ENCODE measurements at regions not wholly inside any gene's neighbourhood (a gene's known extent, or its start where the extent isn't known, plus 50 kb on each side); places are given as distances from the start of the nearest gene placed in this dataset.
A peak's percentile ranks its signal among the peaks of the same experiment; 100 is the strongest.

DNA sequence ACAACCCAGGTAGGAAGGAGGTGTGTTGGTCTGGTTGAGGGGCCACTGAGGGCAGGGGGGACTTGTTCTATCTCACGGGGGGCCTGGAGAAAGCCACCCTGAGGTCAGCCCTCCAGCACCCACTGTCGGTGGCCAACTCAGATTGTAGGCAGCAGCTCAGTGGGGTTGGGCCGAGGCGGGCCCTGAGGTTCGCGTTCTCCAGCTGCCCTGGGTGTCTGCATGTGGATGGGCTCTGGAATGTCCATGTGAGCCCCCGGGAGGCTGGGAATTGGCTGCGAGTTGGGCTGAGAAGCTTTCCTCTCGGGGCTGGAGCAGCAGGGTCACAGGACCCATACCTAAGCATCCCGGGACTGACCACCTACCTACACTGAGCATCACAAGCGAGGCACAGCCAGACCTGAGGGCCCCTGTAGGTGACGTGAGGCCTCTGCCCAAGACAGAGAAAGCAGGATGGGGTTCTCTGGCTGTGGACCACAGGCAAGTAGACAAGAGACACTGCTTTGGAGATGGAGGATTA, 70.3 kb upstream of the HAAO start:
- TF ChIP-seq, protein P1, sequence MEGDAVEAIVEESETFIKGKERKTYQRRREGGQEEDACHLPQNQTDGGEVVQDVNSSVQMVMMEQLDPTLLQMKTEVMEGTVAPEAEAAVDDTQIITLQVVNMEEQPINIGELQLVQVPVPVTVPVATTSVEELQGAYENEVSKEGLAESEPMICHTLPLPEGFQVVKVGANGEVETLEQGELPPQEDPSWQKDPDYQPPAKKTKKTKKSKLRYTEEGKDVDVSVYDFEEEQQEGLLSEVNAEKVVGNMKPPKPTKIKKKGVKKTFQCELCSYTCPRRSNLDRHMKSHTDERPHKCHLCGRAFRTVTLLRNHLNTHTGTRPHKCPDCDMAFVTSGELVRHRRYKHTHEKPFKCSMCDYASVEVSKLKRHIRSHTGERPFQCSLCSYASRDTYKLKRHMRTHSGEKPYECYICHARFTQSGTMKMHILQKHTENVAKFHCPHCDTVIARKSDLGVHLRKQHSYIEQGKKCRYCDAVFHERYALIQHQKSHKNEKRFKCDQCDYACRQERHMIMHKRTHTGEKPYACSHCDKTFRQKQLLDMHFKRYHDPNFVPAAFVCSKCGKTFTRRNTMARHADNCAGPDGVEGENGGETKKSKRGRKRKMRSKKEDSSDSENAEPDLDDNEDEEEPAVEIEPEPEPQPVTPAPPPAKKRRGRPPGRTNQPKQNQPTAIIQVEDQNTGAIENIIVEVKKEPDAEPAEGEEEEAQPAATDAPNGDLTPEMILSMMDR (IDR thresholded peaks at IDR 0.05; ENCODE audit: borderline replicate concordance, insufficient read depth, low read depth, low read length), result no peak
- no peak overlapping the region for H3K4me3 ChIP-seq (ENCODE audit: low read depth, low read length)

DNA sequence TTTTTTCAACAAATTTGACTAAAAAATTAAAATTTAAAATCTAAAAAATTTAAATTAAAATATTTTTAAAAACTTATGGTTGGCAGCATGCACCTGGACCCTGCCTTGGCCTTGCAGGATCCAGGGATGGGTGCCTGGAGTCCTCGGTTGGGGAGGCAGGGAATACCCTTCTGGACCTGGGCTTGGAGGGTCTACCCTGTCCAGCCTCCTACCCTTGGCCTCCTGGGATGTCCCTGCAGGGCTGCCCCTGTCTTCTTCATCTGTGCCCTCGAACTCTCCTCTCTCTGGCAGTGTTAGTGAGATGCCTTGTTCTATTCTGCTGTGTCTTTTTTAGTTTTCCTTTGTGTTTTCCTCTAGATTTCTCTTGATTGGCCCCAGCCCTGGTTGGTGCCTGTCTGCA, 68.9 kb upstream of the HAAO start:
- TF ChIP-seq, protein P1 (IDR thresholded peaks at IDR 0.05; ENCODE audit: borderline replicate concordance, insufficient read depth, low read depth, low read length), result no peak
- H3K4me3 ChIP-seq (ENCODE audit: low read depth, low read length), result no peak overlapping the region

DNA sequence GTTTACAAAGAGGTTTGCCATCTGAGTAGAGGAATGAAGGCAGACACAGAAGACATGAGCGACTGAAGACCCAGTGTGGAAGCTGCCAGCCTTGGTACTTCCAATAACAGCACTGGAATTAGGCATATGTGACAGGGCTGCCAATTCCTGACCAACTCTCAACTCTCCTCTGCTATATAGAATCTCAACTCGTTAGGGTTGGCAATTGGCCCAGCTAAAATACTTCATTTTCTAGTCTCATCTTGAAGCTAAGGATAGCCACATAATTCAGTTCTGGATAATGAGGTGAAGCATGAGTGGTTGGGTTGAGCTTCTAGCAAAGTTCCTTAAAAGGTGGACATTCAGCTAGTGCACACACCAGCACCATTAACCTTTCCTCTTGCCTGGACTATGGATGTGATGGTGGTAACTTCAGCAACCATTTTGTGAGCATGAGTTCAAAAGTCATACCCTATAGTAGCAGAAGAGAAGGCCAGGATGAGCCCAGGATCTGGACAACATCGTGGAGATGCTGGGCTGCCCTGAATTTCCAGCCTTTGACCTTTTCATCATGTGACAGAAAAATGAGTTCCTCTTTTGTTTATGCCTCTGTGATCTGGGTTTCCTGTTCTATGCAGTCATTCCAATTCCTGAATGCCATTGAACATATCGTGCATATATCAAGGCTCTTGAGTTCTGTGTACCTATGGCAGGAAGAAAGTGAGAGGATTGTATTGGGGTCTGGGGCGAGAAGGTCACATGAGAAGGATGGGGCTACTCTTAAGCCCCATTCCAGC, 68.1 kb upstream of the HAAO start:
- TF ChIP-seq, protein P1 (IDR thresholded peaks at IDR 0.05; ENCODE audit: borderline replicate concordance, insufficient read depth, low read depth, low read length), result no peak
- no peak overlapping the region for H3K4me3 ChIP-seq (ENCODE audit: low read depth, low read length)

DNA sequence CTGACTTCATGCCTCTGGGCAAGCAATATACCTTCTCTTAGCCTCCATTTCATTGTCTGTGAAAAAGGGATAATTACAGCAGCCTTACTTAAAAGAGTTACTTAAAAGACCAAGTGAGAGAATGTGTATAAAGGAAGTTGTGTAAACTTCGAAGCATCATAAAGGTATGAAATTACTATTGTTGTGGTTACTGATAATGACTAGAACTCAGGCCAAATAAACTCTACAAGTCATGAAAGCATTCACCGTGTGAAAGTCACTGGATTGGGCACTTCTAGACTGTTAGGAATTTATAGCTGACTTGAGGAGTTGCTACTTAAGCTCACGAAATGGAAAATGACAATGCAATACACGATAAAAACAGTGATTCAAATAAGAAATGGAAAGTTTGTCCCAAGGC, 67.4 kb upstream of the HAAO start:
- TF ChIP-seq, protein P1 (IDR thresholded peaks at IDR 0.05; ENCODE audit: borderline replicate concordance, insufficient read depth, low read depth, low read length), result no peak
- no peak overlapping the region for H3K4me3 ChIP-seq (ENCODE audit: low read depth, low read length)

DNA sequence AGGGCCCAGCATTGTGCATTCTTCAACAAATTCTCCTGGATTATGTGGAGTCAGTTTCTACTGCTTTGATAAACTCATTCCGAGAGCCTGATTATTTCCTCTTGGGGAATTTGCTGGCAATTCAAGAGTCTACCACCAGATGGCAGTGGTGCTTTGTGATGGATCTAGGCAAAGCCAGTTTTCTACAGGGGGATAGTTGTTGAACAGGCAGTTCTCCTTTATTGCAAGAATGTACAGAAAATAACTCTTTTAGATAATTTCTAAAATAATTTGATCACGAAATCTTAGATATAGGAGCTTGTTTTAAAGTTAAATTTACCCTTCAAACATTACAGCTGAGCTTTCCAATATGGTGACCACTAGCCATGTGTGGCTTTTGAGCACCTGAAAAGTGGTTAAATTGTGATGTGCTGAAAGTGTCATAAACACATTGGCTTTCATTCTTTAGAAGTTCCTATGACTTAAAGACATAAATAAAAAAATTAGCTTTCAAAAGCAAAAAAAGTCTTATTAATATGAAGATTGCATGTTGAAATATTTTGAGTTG, 66.7 kb upstream of the HAAO start:
- TF ChIP-seq, protein P1 (IDR thresholded peaks at IDR 0.05; ENCODE audit: borderline replicate concordance, insufficient read depth, low read depth, low read length), result peak; percentile 80
- H3K4me3 ChIP-seq (ENCODE audit: low read depth, low read length), result no peak overlapping the region

DNA sequence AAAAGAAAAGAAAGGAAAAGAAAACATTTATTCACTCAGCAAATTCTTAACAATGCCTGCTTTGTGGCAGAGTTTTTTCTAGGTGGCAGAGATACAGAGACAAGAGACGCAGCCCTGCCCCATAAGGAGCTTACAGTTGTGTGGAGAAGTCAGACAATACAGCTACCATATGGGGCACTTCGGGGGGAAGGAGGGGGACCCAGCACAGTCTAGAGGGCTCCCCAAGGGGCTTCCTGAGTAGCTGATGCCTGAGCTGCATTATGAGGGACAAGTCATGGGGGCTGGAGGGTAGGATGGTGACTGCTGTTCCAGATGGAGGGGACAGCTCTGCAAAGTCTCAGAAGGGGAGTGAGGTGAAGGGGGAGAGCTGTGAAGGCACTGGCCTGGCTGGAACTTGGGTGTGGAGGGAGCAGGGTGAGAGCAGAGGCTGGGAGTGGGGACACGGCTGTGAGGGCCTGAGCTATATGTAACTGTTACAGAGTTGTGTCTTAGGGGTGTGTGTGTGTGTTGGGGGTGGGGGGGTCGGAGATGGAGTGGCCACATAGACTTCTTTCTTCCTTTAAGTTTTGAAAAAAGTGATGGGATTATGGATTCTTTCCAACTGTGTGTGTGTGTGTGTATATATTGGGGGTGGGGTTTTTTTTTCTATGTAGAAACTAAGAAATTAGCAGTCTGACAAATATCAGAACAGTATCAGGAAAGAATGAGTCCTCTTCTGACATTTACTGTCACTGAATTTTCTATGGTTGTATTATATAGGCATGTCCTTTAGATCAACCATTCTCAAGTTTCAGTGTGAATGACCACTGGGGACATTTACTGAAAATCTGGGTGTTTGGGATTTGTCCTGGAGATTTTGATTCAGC, 66.0 kb upstream of the HAAO start:
- TF ChIP-seq, protein P1 (IDR thresholded peaks at IDR 0.05; ENCODE audit: borderline replicate concordance, insufficient read depth, low read depth, low read length), result no peak
- H3K4me3 ChIP-seq (ENCODE audit: low read depth, low read length), result no peak overlapping the region

All from GM12875 (cell line).